OCI-LY3 (cell line): ENCODE measurements at regions not wholly inside any gene's neighbourhood (a gene's known extent, or its start where the extent isn't known, plus 50 kb on each side); places are given as distances from the start of the nearest gene placed in this dataset.

Experiments used
- H2AFZ ChIP-seq: fragments of 200-600, 300-600 bp; shearing (Covaris generic); 2 replicates; pipeline ENCODE4 v1.6.0; 2014; ENCODE audit warnings: antibody characterized with exemption, low read depth, low read length
- H3K27ac ChIP-seq: fragments of 200-600, 300-600 bp; sonication (generic); 2 replicates; pipeline ENCODE4 v1.5.1; 2014; ENCODE audit warnings: mild to moderate bottlenecking, low read length, moderate library complexity, mixed read lengths
- H3K27me3 ChIP-seq: fragments of 200-600, 300-600 bp; sonication (generic); 2 replicates; pipeline ENCODE4 v1.6.1; 2014; ENCODE audit warnings: low read depth, low read length, mixed read lengths
- H3K36me3 ChIP-seq: fragments of 200-600, 300-600 bp; sonication (generic); replicated peaks from 2 replicates; pipeline ENCODE3; 2014; ENCODE audit warnings: low read depth, low read length, mixed read lengths
- H3K4me1 ChIP-seq: fragments of 300-600, 200-600 bp; sonication (generic); 2 replicates; pipeline ENCODE4 v1.6.1; 2014; ENCODE audit warnings: low read length, mixed read lengths
- H3K4me2 ChIP-seq: fragments of 200-600, 300-600 bp; sonication (generic); 2 replicates; pipeline ENCODE4 v1.6.1; 2014; ENCODE audit warnings: low read length, mixed read lengths
- H3K4me3 ChIP-seq: fragments of 300-600, 200-600 bp; sonication (generic); 2 replicates; pipeline ENCODE4 v1.5.1; 2014; ENCODE audit warnings: antibody characterized with exemption, mild to moderate bottlenecking, low read length, moderate library complexity
- H3K79me2 ChIP-seq: fragments of 300-600, 200-600 bp; shearing (Covaris generic); 2 replicates; pipeline ENCODE4 v1.6.1; 2014; ENCODE audit warnings: mild to moderate bottlenecking, low read length, mixed read lengths
- H3K9ac ChIP-seq: fragments of 300-600, 200-600 bp; shearing (Covaris generic); 2 replicates; pipeline ENCODE4 v1.6.0; 2014; ENCODE audit warnings: mild to moderate bottlenecking, low read length, moderate library complexity
- H3K9me3 ChIP-seq: fragments of 200-600, 300-600 bp; shearing (Covaris generic); 2 replicates; pipeline ENCODE4 v1.6.1; 2014; ENCODE audit warnings: low read length, mixed read lengths; ENCODE audit not compliant: insufficient read depth
- H4K20me1 ChIP-seq: fragments of 200-600, 300-600 bp; sonication (generic); 2 replicates; pipeline ENCODE4 v1.6.1; 2016; ENCODE audit warnings: low read length, mixed read lengths; ENCODE audit not compliant: insufficient read depth
- CTCF ChIP-seq: fragments of 200-600, 300-600 bp; sonication (generic); IDR thresholded peaks from 2 replicates; pipeline ENCODE4 v1.5.1; 2014; ENCODE audit warnings: antibody characterized with exemption, low read length, low read depth
- EZH2phosphoT487 ChIP-seq: fragments of 200-600 bp; shearing (Covaris generic); IDR thresholded peaks from 2 replicates; pipeline ENCODE4 v1.6.1; 2018; ENCODE audit warnings: antibody characterized with exemption, mixed run types, low read depth

GRCh38 chr6:126102358-126102757 is 116.0 kb downstream of the TRMT11 start:
- Histone ChIP-seq H3K4me2 (no peak overlapping the region), H3K9me3 (no peaks in the 10 kb centered on the region), H3K79me2 (no peaks in the 10 kb centered on the region), H3K4me1 (no peaks in the 10 kb centered on the region), H3K9ac (no peak overlapping the region), H3K27ac (no peak overlapping the region), H2AFZ (no peak overlapping the region), H3K27me3 (no peaks in the 10 kb centered on the region), H3K36me3 (no peaks in the 10 kb centered on the region), H4K20me1 (no peaks in the 10 kb centered on the region), H3K4me3 (no peak overlapping the region)
- TF ChIP-seq EZH2phosphoT487 = no peak
- no peak for TF ChIP-seq CTCF

- Histone ChIP-seq H3K9ac (no peak overlapping the region), H3K4me3 (no peak overlapping the region), H3K4me1 (no peaks in the 10 kb centered on the region), H3K27me3 (no peaks in the 10 kb centered on the region), H2AFZ (no peak overlapping the region), H3K36me3 (no peaks in the 10 kb centered on the region), H3K79me2 (no peaks in the 10 kb centered on the region), H4K20me1 (no peaks in the 10 kb centered on the region), H3K9me3 (no peaks in the 10 kb centered on the region), H3K27ac (no peak overlapping the region), H3K4me2 (no peak overlapping the region)
- TF ChIP-seq CTCF (no peak), EZH2phosphoT487 (no peak)
These were observed 117.7 kb downstream of the TRMT11 start for GRCh38 chr6:126103993-126104392.

- Histone ChIP-seq H3K27me3 (no peaks in the 10 kb centered on the region), H3K36me3 (no peaks in the 10 kb centered on the region), H3K27ac (no peak overlapping the region), H3K4me1 (no peaks in the 10 kb centered on the region), H3K4me3 (no peak overlapping the region), H3K9me3 (no peaks in the 10 kb centered on the region), H3K79me2 (no peaks in the 10 kb centered on the region), H4K20me1 (no peaks in the 10 kb centered on the region), H3K9ac (no peak overlapping the region), H2AFZ (no peak overlapping the region), H3K4me2 (no peak overlapping the region)
- no peak for TF ChIP-seq EZH2phosphoT487
- TF ChIP-seq CTCF = no peak
These were observed 121.3 kb downstream of the TRMT11 start for GRCh38 chr6:126107475-126108166.

- Histone ChIP-seq H3K36me3 (no peaks in the 10 kb centered on the region), H3K9ac (no peak overlapping the region), H2AFZ (no peak overlapping the region)
These were observed 124.4 kb downstream of the TRMT11 start for GRCh38 chr6:126110512-126111270.

More at GRCh38 chr6:126110512-126111270, 124.4 kb downstream of the TRMT11 start:
- Histone ChIP-seq H4K20me1 (no peaks in the 10 kb centered on the region), H3K4me1 (no peaks in the 10 kb centered on the region), H3K27ac (no peak overlapping the region), H3K4me3 (no peak overlapping the region), H3K9me3 (no peaks in the 10 kb centered on the region), H3K79me2 (no peaks in the 10 kb centered on the region), H3K27me3 (no peaks in the 10 kb centered on the region), H3K4me2 (no peak overlapping the region)
- TF ChIP-seq CTCF (no peak), EZH2phosphoT487 (no peak)
